ENCODE measurements at regions not wholly inside any gene's neighbourhood (a gene's known extent, or its start where the extent isn't known, plus 50 kb on each side); places are given as distances from the start of the nearest gene placed in this dataset.

- Histone ChIP-seq H4K91ac (ENCODE audit: insufficient read length, low read depth, low read length) (no peak overlapping the region), H3T11ph (ENCODE audit: low read length) (no peak overlapping the region), H3K18ac (ENCODE audit: insufficient read length, low read depth, low read length) (no peak overlapping the region), H2BK15ac (ENCODE audit: low read depth, low read length) (no peak overlapping the region), H3K79me2 (ENCODE audit: insufficient read depth, low read length) (no peaks in the 10 kb centered on the region), H3K56ac (ENCODE audit: insufficient read length, low read depth, low read length) (no peak overlapping the region), H3K9me3 (ENCODE audit: control insufficient read depth, low read depth, low read length) (no peaks in the 10 kb centered on the region), H3K27me3 (ENCODE audit: insufficient read depth, low read length) (no peaks in the 10 kb centered on the region), H3K23ac (ENCODE audit: insufficient read length, low read depth, low read length) (no peak overlapping the region), H3K4me1 (ENCODE audit: insufficient read depth, low read length) (peaks cover 7% of the 10 kb centered on the region; the same call in 1 of the 2 replicates), H3K27ac (ENCODE audit: insufficient read length, low read depth, low read length) (no peak overlapping the region), H2BK5ac (ENCODE audit: insufficient read length, low read length) (no peak overlapping the region), H4K8ac (replicated peaks; ENCODE audit: insufficient read length, low read depth, low read length) (no peak overlapping the region), H3K4ac (ENCODE audit: low read depth, low read length) (no peak overlapping the region), H2AFZ (ENCODE audit: low read length) (no peak overlapping the region), H2BK120ac (ENCODE audit: low read depth, low read length, poor library complexity, severe bottlenecking) (no peak overlapping the region), H4K20me1 (ENCODE audit: control insufficient read depth, insufficient read depth, insufficient read length) (no peaks in the 10 kb centered on the region), H3K9ac (ENCODE audit: extremely low read depth, insufficient read length, low read length) (no peak overlapping the region), H3K4me2 (ENCODE audit: insufficient read depth, insufficient read length, low read length) (no peak overlapping the region), H3K79me1 (ENCODE audit: insufficient read depth, low read depth, low read length, poor library complexity, severe bottlenecking) (no peaks in the 10 kb centered on the region), H4K5ac (ENCODE audit: insufficient read length, low read depth, low read length) (no peak overlapping the region), H3K14ac (ENCODE audit: insufficient read depth, low read length) (no peak overlapping the region), H2BK20ac (ENCODE audit: low read depth, low read length, poor library complexity, severe bottlenecking) (no peak overlapping the region), H2BK12ac (ENCODE audit: insufficient read length, low read depth, low read length) (no peak overlapping the region), H3K23me2 (ENCODE audit: insufficient read length, low read depth, low read length, poor library complexity, severe bottlenecking) (no peaks in the 10 kb centered on the region), H2AK5ac (ENCODE audit: insufficient read length, low read length) (no peak overlapping the region)
- Mint-ChIP-seq H3K9me3 (no peaks in the 10 kb centered on the region), H3K27me3 (ENCODE audit: low read depth) (peaks cover 5% of the 10 kb centered on the region), H3K4me1 (peaks cover 42 to 44% of the 10 kb centered on the region in 2 experiments), H3K27ac (no peak overlapping the region), H3K4me3 (no peak overlapping the region), H3K36me3 (ENCODE audit: insufficient read depth in 1 of 3, low read depth in 3 of 3) (no peaks in the 10 kb centered on the region)
- TF ChIP-seq CTCF (conservative IDR thresholded peaks at IDR 0.05), result no peak
- DNase-seq, result peak; percentile 56
- no CpG with 5 or more reads among the region's 14 CpGs for WGBS (ENCODE audit: extremely low coverage, insufficient read length, low lambda C conversion rate)
Observed at GRCh38 chr17:34837876-34838478, 123.3 kb downstream of the CCT6B start.

Measured in H9 (cell line).